Bronchial epithelial cell (primary cell): ENCODE measurements at regions not wholly inside any gene's neighbourhood (a gene's known extent, or its start where the extent isn't known, plus 50 kb on each side); places are given as distances from the start of the nearest gene placed in this dataset.
A peak's percentile ranks its signal among the peaks of the same experiment; 100 is the strongest.

Source experiments
- DNase-seq: peaks from one replicate; pipeline ENCODE4 v3.0.0-alpha.2; 2010; ENCODE audit warnings: low read depth
- FAIRE-seq: peaks from 2 replicates; lab custom pipeline; 2011; peaks lifted over from hg19 to GRCh38; lab: Jason Lieb, UNC
- H3K27me3 ChIP-seq: 2 replicates; pipeline ENCODE4 v1.5.1; 2011; ENCODE audit warnings: low read length; ENCODE audit not compliant: control insufficient read depth, insufficient read depth
- H3K36me3 ChIP-seq: 2 replicates; pipeline ENCODE4 v1.5.1; 2011; ENCODE audit warnings: low read length; ENCODE audit not compliant: control insufficient read depth, insufficient read depth
- H3K4me3 ChIP-seq: 2 replicates; pipeline ENCODE4 v1.5.1; 2011; ENCODE audit warnings: mild to moderate bottlenecking, low read depth, low read length, control low read depth
- CTCF ChIP-seq: IDR thresholded peaks from 2 replicates; pipeline ENCODE4 v1.5.1; 2011; ENCODE audit warnings: mild to moderate bottlenecking, moderate library complexity, low read length, control low read depth, inconsistent platforms; ENCODE audit not compliant: insufficient read depth, severe bottlenecking

GRCh38 chr11:121838571-121838970 lies 277.4 kb downstream of the BLID start:
- Histone ChIP-seq H3K27me3 (no peaks in the 10 kb centered on the region), H3K36me3 (no peaks in the 10 kb centered on the region), H3K4me3 (no peak overlapping the region)
- no peak for TF ChIP-seq CTCF
- FAIRE-seq (no peak), DNase-seq (no peak)

GRCh38 chr11:121833970-121834369 lies 282.0 kb downstream of the BLID start:
- DNase-seq, result no peak
- no peaks in the 10 kb centered on the region for H3K27me3 ChIP-seq
- H3K4me3 ChIP-seq, result no peak overlapping the region
- no peak for FAIRE-seq
- no peak for TF ChIP-seq CTCF
- H3K36me3 ChIP-seq, result no peaks in the 10 kb centered on the region

- DNase-seq (peak; percentile 80), FAIRE-seq (peak; percentile 7)
- no peaks in the 10 kb centered on the region for H3K27me3 ChIP-seq
- no peaks in the 10 kb centered on the region for H3K36me3 ChIP-seq
- H3K4me3 ChIP-seq, result no peak overlapping the region
- no peak for TF ChIP-seq CTCF
These were observed 286.8 kb downstream of the BLID start for GRCh38 chr11:121829159-121829643.

GRCh38 chr11:121814962-121815361 lies 301.1 kb downstream of the BLID start:
- TF ChIP-seq CTCF, result no peak
- Histone ChIP-seq H3K4me3 (no peak overlapping the region), H3K36me3 (no peaks in the 10 kb centered on the region), H3K27me3 (no peaks in the 10 kb centered on the region)
- peak; percentile 48 for DNase-seq
- no peak for FAIRE-seq

GRCh38 chr11:121814296-121814695 lies 301.7 kb downstream of the BLID start:
- no peaks in the 10 kb centered on the region for H3K36me3 ChIP-seq
- no peak overlapping the region for H3K4me3 ChIP-seq
- no peak for TF ChIP-seq CTCF
- DNase-seq, result no peak
- H3K27me3 ChIP-seq, result no peaks in the 10 kb centered on the region
- no peak for FAIRE-seq

- TF ChIP-seq CTCF, result no peak
- Histone ChIP-seq H3K4me3 (no peak overlapping the region), H3K27me3 (no peaks in the 10 kb centered on the region), H3K36me3 (no peaks in the 10 kb centered on the region)
- DNase-seq (peak; percentile 27), FAIRE-seq (no peak)
These were observed 305.7 kb downstream of the BLID start for GRCh38 chr11:121810291-121810690.
